ENCODE measurements at regions not wholly inside any gene's neighbourhood (a gene's known extent, or its start where the extent isn't known, plus 50 kb on each side); places are given as distances from the start of the nearest gene placed in this dataset.

GRCh38 chr9:11893331-11893730 is 799.9 kb upstream of the TYRP1 start:
- H3K36me3 Mint-ChIP-seq: no peaks in the 10 kb centered on the region
- no peaks in the 10 kb centered on the region for H3K27me3 Mint-ChIP-seq
- ATAC-seq: no peak
- peaks cover 6% of the 10 kb centered on the region for H3K9me3 Mint-ChIP-seq
- H3K4me3 Mint-ChIP-seq: no peak overlapping the region
- no peak overlapping the region for H3K27ac Mint-ChIP-seq
- no peaks in the 10 kb centered on the region for H3K4me1 Mint-ChIP-seq

DNA sequence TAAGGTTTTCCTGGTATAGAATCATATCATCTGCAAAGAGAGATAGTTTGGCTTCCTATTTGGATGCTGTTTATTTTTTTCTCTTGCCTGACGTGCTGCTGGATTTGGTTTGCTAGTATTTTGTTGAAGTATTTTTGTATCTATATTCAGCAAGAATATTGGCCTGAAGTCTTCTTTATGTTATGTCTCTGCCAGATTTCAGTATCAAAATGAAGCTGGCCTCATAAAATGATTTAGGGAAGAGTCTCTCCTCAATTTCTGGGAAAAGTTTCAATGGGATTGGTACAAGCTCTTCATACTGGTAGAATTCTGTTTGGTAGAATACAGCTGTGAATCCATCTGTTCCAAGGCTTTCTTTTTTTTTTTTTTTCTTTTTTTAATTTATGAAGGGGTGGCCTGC is 799.0 kb upstream of the TYRP1 start:
- Mint-ChIP-seq H3K4me1 (no peaks in the 10 kb centered on the region), H3K36me3 (no peaks in the 10 kb centered on the region), H3K9me3 (peaks cover 6% of the 10 kb centered on the region), H3K4me3 (no peak overlapping the region), H3K27me3 (no peaks in the 10 kb centered on the region), H3K27ac (no peak overlapping the region)
- no peak for ATAC-seq

GRCh38 chr9:11902610-11903009 is 790.6 kb upstream of the TYRP1 start:
- no peaks in the 10 kb centered on the region for H3K4me1 Mint-ChIP-seq
- ATAC-seq: no peak
- H3K27me3 Mint-ChIP-seq: no peaks in the 10 kb centered on the region
- no peak overlapping the region for H3K4me3 Mint-ChIP-seq
- no peak overlapping the region for H3K27ac Mint-ChIP-seq
- H3K36me3 Mint-ChIP-seq: no peaks in the 10 kb centered on the region
- peaks cover 5% of the 10 kb centered on the region for H3K9me3 Mint-ChIP-seq

GRCh38 chr9:11915699-11916098 is 777.5 kb upstream of the TYRP1 start:
- no peaks in the 10 kb centered on the region for H3K4me1 Mint-ChIP-seq
- H3K27me3 Mint-ChIP-seq: no peaks in the 10 kb centered on the region
- H3K36me3 Mint-ChIP-seq: no peaks in the 10 kb centered on the region
- no peak for ATAC-seq
- no peak overlapping the region for H3K4me3 Mint-ChIP-seq
- H3K27ac Mint-ChIP-seq: no peak overlapping the region
- peaks cover 6% of the 10 kb centered on the region for H3K9me3 Mint-ChIP-seq

GRCh38 chr9:11928871-11929321 is 764.3 kb upstream of the TYRP1 start:
- Mint-ChIP-seq H3K4me1 (no peaks in the 10 kb centered on the region), H3K27me3 (no peaks in the 10 kb centered on the region), H3K36me3 (no peaks in the 10 kb centered on the region), H3K9me3 (no peaks in the 10 kb centered on the region), H3K27ac (no peak overlapping the region), H3K4me3 (no peak overlapping the region)
- ATAC-seq: no peak

DNA sequence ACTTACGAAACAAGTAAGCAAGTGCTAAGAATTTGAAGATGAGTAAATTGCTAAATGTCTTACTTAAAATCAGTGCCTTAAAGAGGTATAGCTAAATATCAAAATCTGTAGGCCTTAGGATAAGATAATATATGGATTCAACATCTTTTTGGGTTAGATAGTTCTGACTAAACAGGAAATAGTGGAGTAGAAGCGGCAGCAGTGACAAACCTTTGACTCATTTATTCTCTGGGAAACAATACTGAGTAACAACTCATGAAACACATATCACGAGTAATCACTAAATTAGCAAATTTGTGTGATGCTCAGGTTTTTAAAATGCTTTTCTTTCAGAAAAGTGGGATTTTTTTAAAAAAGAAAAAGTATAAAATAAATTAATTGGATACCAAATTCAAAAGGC is 762.1 kb upstream of the TYRP1 start:
- H3K27me3 Mint-ChIP-seq: no peaks in the 10 kb centered on the region
- no peak overlapping the region for H3K27ac Mint-ChIP-seq
- ATAC-seq: no peak
- H3K4me1 Mint-ChIP-seq: no peaks in the 10 kb centered on the region
- H3K36me3 Mint-ChIP-seq: no peaks in the 10 kb centered on the region
- H3K9me3 Mint-ChIP-seq: no peaks in the 10 kb centered on the region
- no peak overlapping the region for H3K4me3 Mint-ChIP-seq

- no peaks in the 10 kb centered on the region for H3K36me3 Mint-ChIP-seq
- H3K27me3 Mint-ChIP-seq: no peaks in the 10 kb centered on the region
- no peak overlapping the region for H3K4me3 Mint-ChIP-seq
- H3K9me3 Mint-ChIP-seq: no peaks in the 10 kb centered on the region
- H3K27ac Mint-ChIP-seq: no peak overlapping the region
- ATAC-seq: no peak
- H3K4me1 Mint-ChIP-seq: no peaks in the 10 kb centered on the region
These were observed 761.4 kb upstream of the TYRP1 start for GRCh38 chr9:11931751-11932150.

DNA sequence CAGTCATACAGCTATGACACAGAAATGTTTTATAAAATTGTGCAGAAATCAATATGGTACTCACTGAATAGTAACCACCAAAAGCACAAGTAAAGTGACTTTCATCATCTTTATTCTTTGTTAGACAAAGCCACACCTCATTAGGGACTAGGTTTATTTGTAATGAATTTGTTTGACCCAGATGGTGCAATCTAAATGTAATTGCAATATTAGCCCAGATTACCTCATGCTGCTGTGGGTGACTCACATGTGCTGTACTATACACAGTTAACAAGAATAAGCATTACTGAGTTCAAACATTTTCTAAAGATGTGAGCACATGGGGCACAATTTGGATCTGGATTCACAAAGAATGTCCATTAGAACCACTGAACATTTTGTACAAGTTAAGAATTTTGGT is 759.3 kb upstream of the TYRP1 start:
- no peak for ATAC-seq
- Mint-ChIP-seq H3K4me3 (no peak overlapping the region), H3K4me1 (no peaks in the 10 kb centered on the region), H3K9me3 (no peaks in the 10 kb centered on the region), H3K27ac (no peak overlapping the region), H3K36me3 (no peaks in the 10 kb centered on the region), H3K27me3 (no peaks in the 10 kb centered on the region)

DNA sequence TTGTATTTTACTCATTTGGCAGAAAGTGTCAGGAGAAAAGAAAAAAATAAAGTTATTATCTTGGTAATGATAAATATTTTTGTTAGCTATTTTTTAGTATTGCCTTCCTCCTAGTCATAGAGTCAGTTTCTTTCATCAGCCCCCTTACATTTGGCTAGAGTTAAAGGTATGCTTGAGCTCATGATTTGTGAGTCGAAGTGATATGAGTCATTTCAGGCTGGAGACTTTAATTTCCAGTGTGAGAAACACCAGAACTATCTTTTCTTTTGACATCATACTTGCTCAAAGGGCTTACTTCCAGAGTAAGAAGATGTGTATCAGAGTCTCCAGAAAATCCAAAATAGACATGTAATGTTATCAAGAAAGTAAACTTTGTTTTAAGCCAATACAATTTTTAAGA is 746.7 kb upstream of the TYRP1 start:
- H3K27me3 Mint-ChIP-seq: no peaks in the 10 kb centered on the region
- no peak for ATAC-seq
- H3K4me3 Mint-ChIP-seq: no peak overlapping the region
- H3K36me3 Mint-ChIP-seq: no peaks in the 10 kb centered on the region
- no peaks in the 10 kb centered on the region for H3K4me1 Mint-ChIP-seq
- peaks cover 11% of the 10 kb centered on the region for H3K9me3 Mint-ChIP-seq
- H3K27ac Mint-ChIP-seq: no peak overlapping the region

DNA sequence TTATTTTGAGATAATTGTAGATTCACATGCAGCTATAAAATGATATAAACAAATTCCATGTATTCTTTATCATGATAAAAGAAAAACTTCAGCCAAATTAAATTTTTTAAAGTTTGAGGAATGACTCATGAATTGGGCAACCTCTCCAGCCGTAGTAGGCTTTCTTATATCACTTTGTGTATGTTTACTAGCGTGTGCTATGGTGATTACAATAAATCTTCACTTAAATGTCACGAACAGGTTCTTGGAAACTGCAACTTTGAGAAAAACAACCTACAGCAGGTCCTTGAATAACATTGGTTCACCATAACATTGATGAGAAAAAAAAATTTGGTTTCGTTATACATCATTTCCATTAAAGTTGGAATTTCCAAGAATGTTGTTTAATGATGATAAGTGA is 730.9 kb upstream of the TYRP1 start:
- no peak for ATAC-seq

DNA sequence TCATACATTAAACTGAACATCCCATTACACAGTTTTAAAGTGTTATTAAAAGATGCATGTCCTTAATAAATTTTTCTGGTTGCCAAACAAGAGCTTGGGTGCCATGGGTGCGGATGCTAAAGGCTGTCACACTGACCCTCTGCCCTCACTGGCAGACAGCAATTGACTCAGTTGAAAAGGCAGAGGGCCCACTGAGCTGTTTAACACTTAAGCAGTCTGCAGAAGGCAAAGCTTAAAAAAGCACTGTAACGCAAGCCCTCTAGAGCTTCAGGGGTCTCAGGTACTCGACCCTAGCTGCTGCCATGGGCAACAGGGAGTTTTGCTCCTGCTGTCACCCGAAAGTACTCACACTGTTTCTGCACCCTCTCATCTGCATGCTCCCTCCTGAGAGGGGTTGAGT is 726.4 kb upstream of the TYRP1 start:
- peaks cover 7% of the 10 kb centered on the region for H3K9me3 Mint-ChIP-seq
- H3K4me1 Mint-ChIP-seq: no peaks in the 10 kb centered on the region
- no peak overlapping the region for H3K27ac Mint-ChIP-seq
- H3K4me3 Mint-ChIP-seq: no peak overlapping the region
- no peaks in the 10 kb centered on the region for H3K36me3 Mint-ChIP-seq
- no peaks in the 10 kb centered on the region for H3K27me3 Mint-ChIP-seq
- no peak for ATAC-seq

More for the DNA sequence above, 730.9 kb upstream of the TYRP1 start:
- no peaks in the 10 kb centered on the region for H3K36me3 Mint-ChIP-seq
- H3K27ac Mint-ChIP-seq: no peak overlapping the region
- peaks cover 12% of the 10 kb centered on the region for H3K9me3 Mint-ChIP-seq
- no peak overlapping the region for H3K4me3 Mint-ChIP-seq
- no peaks in the 10 kb centered on the region for H3K4me1 Mint-ChIP-seq
- no peaks in the 10 kb centered on the region for H3K27me3 Mint-ChIP-seq

DNA sequence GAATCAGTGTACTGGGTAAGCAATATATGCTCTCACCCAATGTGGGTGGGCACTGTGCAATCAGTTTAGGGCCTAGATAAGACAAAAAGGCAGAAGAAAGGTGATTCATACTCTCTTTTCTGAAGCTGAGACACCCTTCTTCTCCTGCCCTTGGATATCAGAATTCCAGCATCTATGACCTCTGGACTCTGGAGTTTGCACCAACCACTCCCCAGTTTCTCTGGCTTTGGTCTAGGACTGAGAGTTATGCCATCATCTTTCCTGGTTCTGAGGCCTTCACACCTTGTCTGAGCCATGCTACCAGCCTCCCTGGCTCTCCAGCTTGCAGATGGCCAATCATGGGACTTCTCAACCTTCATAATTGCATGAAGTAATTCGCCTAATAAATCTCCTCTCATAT is 724.6 kb upstream of the TYRP1 start:
- no peak overlapping the region for H3K4me3 Mint-ChIP-seq
- ATAC-seq: no peak
- H3K27me3 Mint-ChIP-seq: no peaks in the 10 kb centered on the region
- peaks cover 5% of the 10 kb centered on the region for H3K9me3 Mint-ChIP-seq
- H3K27ac Mint-ChIP-seq: no peak overlapping the region
- H3K4me1 Mint-ChIP-seq: no peaks in the 10 kb centered on the region
- H3K36me3 Mint-ChIP-seq: no peaks in the 10 kb centered on the region

DNA sequence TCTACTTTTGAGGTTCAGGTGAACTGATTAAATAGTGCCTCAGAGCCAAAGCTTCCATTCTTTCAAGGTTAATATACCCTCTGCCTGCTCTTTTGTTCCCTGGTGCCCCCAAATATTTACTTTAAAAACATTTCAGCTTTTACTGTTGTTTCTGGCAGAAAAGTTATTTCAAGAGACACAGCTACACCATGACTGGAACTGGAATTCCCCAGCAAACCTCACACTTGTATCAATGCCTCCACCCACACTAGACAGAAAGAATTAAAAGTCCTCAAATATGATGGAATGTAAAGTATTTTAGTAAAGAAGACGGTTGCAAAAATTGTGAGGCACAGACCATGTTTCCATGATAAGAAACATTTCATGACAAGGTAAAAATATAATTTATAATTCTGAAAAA is 720.2 kb upstream of the TYRP1 start:
- no peaks in the 10 kb centered on the region for H3K4me1 Mint-ChIP-seq
- no peak overlapping the region for H3K27ac Mint-ChIP-seq
- H3K27me3 Mint-ChIP-seq: no peaks in the 10 kb centered on the region
- H3K4me3 Mint-ChIP-seq: no peak overlapping the region
- no peak for ATAC-seq
- no peaks in the 10 kb centered on the region for H3K36me3 Mint-ChIP-seq
- H3K9me3 Mint-ChIP-seq: peaks cover 3% of the 10 kb centered on the region

DNA sequence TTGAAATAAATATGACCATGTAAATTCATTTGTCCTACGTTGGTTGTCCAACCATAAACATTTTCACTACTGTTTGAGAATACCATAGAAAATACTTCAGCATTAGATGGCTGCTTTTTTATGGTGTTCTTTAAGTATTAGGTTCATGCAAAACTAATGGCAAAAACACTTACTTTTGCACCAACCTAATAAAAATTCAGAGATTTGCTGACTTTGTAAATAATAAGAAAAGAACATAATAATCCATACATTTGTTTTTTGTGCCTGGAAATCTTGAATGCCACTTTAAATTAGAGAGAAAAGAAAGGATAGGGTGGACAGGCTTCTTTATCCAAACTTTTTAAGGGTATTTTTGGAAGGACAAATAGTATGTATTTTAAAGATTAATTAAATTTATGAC is 719.7 kb upstream of the TYRP1 start:
- H3K36me3 Mint-ChIP-seq: no peaks in the 10 kb centered on the region
- H3K27ac Mint-ChIP-seq: no peak overlapping the region
- no peaks in the 10 kb centered on the region for H3K27me3 Mint-ChIP-seq

DNA sequence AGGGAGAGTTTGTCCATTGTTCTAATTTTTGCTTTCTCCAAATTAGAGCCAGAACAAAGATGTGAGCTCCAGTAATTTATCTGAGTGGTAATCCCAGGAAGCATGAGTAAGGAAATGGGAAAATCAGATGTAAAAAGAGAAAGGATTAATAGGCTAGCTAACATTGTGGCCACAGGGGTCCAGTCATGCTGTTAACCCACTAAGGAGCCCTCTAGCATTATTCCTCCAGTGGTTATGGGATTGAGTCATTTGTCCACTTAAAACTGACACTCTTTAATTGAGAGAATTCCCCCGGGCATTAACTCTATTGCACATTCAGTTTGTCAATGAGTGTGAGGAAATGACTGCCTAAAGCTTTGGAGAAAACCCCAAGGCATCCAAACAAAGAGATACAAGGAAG is 700.3 kb upstream of the TYRP1 start:
- Mint-ChIP-seq H3K36me3 (no peaks in the 10 kb centered on the region), H3K27ac (no peak overlapping the region), H3K9me3 (peaks cover 4% of the 10 kb centered on the region), H3K27me3 (no peaks in the 10 kb centered on the region), H3K4me3 (no peak overlapping the region), H3K4me1 (no peaks in the 10 kb centered on the region)
- ATAC-seq: no peak

More for the DNA sequence above, 719.7 kb upstream of the TYRP1 start:
- ATAC-seq: no peak
- Mint-ChIP-seq H3K4me1 (no peaks in the 10 kb centered on the region), H3K9me3 (peaks cover 3% of the 10 kb centered on the region), H3K4me3 (no peak overlapping the region)

- Mint-ChIP-seq H3K9me3 (peaks cover 15% of the 10 kb centered on the region), H3K36me3 (no peaks in the 10 kb centered on the region), H3K27me3 (no peaks in the 10 kb centered on the region), H3K27ac (no peak overlapping the region), H3K4me3 (no peak overlapping the region), H3K4me1 (no peaks in the 10 kb centered on the region)
- ATAC-seq: no peak
These were observed 678.7 kb upstream of the TYRP1 start for GRCh38 chr9:12014488-12014887.

DNA sequence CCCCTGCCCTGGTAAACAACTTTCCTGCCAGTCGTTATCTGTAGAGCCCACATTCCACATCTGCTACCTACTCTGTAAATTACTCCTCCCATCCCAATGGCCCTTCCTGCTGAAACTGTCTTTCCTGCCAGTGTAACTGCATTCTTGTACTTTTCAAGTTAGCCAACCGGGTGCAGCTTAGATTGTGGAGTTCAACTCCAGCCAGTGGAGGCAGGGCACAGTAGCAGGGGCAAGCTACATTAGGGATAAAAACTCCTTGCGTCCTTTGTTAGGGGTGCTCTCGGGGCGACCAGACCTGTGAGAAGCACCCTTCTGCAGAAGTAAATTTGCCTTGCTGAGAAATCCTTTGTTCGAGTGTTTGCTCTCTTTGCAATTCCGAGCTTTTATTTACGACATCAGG is 639.0 kb upstream of the TYRP1 start:
- Mint-ChIP-seq H3K4me1 (no peaks in the 10 kb centered on the region), H3K27ac (no peak overlapping the region), H3K36me3 (no peaks in the 10 kb centered on the region), H3K9me3 (peaks cover 13% of the 10 kb centered on the region), H3K27me3 (no peaks in the 10 kb centered on the region), H3K4me3 (no peak overlapping the region)
- no peak for ATAC-seq

Measured in stimulated activated memory B cell treated with anti-CD40 and anti-IgM and Interleukin-4, amounts not matched to agents 10 μg/mL and 1 μg/mL and 100 μg/mL, for 72 hours (primary cell).